ENCODE measurements at regions not wholly inside any gene's neighbourhood (a gene's known extent, or its start where the extent isn't known, plus 50 kb on each side); places are given as distances from the start of the nearest gene placed in this dataset.

GRCh38 chr11:23988381-23989006, 508.4 kb upstream of the LUZP2 start:
- TF ChIP-seq, protein P1, sequence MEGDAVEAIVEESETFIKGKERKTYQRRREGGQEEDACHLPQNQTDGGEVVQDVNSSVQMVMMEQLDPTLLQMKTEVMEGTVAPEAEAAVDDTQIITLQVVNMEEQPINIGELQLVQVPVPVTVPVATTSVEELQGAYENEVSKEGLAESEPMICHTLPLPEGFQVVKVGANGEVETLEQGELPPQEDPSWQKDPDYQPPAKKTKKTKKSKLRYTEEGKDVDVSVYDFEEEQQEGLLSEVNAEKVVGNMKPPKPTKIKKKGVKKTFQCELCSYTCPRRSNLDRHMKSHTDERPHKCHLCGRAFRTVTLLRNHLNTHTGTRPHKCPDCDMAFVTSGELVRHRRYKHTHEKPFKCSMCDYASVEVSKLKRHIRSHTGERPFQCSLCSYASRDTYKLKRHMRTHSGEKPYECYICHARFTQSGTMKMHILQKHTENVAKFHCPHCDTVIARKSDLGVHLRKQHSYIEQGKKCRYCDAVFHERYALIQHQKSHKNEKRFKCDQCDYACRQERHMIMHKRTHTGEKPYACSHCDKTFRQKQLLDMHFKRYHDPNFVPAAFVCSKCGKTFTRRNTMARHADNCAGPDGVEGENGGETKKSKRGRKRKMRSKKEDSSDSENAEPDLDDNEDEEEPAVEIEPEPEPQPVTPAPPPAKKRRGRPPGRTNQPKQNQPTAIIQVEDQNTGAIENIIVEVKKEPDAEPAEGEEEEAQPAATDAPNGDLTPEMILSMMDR (conservative IDR thresholded peaks at IDR 0.05; ENCODE audit: low read depth, low read length), result no peak
- no peak for TF ChIP-seq EZH2 (IDR thresholded peaks at IDR 0.05; ENCODE audit: borderline replicate concordance, low read depth, low read length, poor library complexity, severe bottlenecking)
